ENCODE measurements at regions not wholly inside any gene's neighbourhood (a gene's known extent, or its start where the extent isn't known, plus 50 kb on each side); places are given as distances from the start of the nearest gene placed in this dataset.

- Histone ChIP-seq H3K27ac (ENCODE audit: low read depth) (no peak overlapping the region), H3K4me2 (no peak overlapping the region), H3F3A (replicated peaks; ENCODE audit: low read depth) (no peaks in the 10 kb centered on the region), H3K4me1 (ENCODE audit: insufficient read depth) (peaks cover under 1% of the 10 kb centered on the region; the same call in 1 of the 2 replicates), H3K79me2 (replicated peaks; ENCODE audit: insufficient read depth) (no peaks in the 10 kb centered on the region), H3K27me3 (ENCODE audit: insufficient read depth) (no peaks in the 10 kb centered on the region), H3K4me3 (no peak overlapping the region), H4K20me1 (replicated peaks; ENCODE audit: insufficient read depth) (no peaks in the 10 kb centered on the region), H3K9me2 (ENCODE audit: insufficient read depth) (no peaks in the 10 kb centered on the region), H3K36me3 (ENCODE audit: insufficient read depth) (no peaks in the 10 kb centered on the region), H2AFZ (no peak overlapping the region)
- Mint-ChIP-seq H3K9me3 (no peaks in the 10 kb centered on the region), H3K27me3 (ENCODE audit: insufficient read depth, low read depth, poor library complexity) (peaks cover 10% of the 10 kb centered on the region), H3K27ac (no peak overlapping the region), H3K4me1 (peaks cover 9% of the 10 kb centered on the region), H3K36me3 (ENCODE audit: low read depth) (no peaks in the 10 kb centered on the region), H3K4me3 (no peak overlapping the region)
- ATAC-seq (no peak), DNase-seq (ENCODE audit: low spot score) (no peak)
- no peak for TF ChIP-seq CREB1 (CRISPR knock-in tag; IDR thresholded peaks at IDR 0.05; ENCODE audit: low read depth)
- TF ChIP-seq ZNF331 (CRISPR knock-in tag; IDR thresholded peaks at IDR 0.05; ENCODE audit: low read depth) = no peak
- no peak for TF ChIP-seq EZH2phosphoT487 (IDR thresholded peaks at IDR 0.05; ENCODE audit: unreplicated experiment)
- no peak for TF ChIP-seq POLR2AphosphoS5 (IDR thresholded peaks at IDR 0.05; ENCODE audit: low read depth)
- TF ChIP-seq ZNF462 (CRISPR knock-in tag; IDR thresholded peaks at IDR 0.05) = no peak
- TF ChIP-seq STAT1 (IDR thresholded peaks at IDR 0.05; ENCODE audit: unreplicated experiment) = no peak
- no peak for TF ChIP-seq REST (IDR thresholded peaks at IDR 0.05; ENCODE audit: unreplicated experiment)
- TF ChIP-seq ETS1 (IDR thresholded peaks at IDR 0.05) = no peak
- TF ChIP-seq, protein P1, sequence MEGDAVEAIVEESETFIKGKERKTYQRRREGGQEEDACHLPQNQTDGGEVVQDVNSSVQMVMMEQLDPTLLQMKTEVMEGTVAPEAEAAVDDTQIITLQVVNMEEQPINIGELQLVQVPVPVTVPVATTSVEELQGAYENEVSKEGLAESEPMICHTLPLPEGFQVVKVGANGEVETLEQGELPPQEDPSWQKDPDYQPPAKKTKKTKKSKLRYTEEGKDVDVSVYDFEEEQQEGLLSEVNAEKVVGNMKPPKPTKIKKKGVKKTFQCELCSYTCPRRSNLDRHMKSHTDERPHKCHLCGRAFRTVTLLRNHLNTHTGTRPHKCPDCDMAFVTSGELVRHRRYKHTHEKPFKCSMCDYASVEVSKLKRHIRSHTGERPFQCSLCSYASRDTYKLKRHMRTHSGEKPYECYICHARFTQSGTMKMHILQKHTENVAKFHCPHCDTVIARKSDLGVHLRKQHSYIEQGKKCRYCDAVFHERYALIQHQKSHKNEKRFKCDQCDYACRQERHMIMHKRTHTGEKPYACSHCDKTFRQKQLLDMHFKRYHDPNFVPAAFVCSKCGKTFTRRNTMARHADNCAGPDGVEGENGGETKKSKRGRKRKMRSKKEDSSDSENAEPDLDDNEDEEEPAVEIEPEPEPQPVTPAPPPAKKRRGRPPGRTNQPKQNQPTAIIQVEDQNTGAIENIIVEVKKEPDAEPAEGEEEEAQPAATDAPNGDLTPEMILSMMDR (conservative IDR thresholded peaks at IDR 0.05; ENCODE audit: low read depth in 2 of 2) = no peak
- no peak for TF ChIP-seq NANOG (IDR thresholded peaks at IDR 0.05; ENCODE audit: borderline replicate concordance)
- TF ChIP-seq JUNB (IDR thresholded peaks at IDR 0.05; ENCODE audit: unreplicated experiment) = no peak
- TF ChIP-seq ZNF114 (CRISPR knock-in tag; IDR thresholded peaks at IDR 0.05) = no peak
- TF ChIP-seq EZH2 (IDR thresholded peaks at IDR 0.05; ENCODE audit: low read depth, unreplicated experiment) = no peak
These were observed 80.3 kb downstream of the SPP2 start for GRCh38 chr2:234130777-234131181.
